Lower leg skin (tissue), 4 donors: ENCODE measurements at regions not wholly inside any gene's neighbourhood (a gene's known extent, or its start where the extent isn't known, plus 50 kb on each side); places are given as distances from the start of the nearest gene placed in this dataset.

ENCODE experiments used
- DNase-seq, 2 donors: peaks; one replicate each; pipeline ENCODE4 v3.0.0-alpha.2; 2019; ENCODE audit warnings: low spot score in 2 of 2
- H3K4me3 ChIP-seq: fragments of 200-600 bp; sonication (generic); 2 replicates; pipeline ENCODE4 v1.5.1; 2017; ENCODE audit warnings: mild to moderate bottlenecking, low read depth; ENCODE audit not compliant: poor library complexity, severe bottlenecking
- CTCF ChIP-seq, 3 donors: fragments of 450-650 bp; IDR thresholded peaks; one replicate each; pipeline ENCODE4 v1.5.1; 2016; ENCODE audit warnings: antibody characterized with exemption in 3 of 3, mild to moderate bottlenecking in 3 of 3, moderate library complexity in 2 of 3
- POLR2A ChIP-seq, 2 donors: fragments of 450-650 bp; IDR thresholded peaks; one replicate each; pipeline ENCODE4 v1.6.1; 2016 to 2017; ENCODE audit warnings: antibody characterized with exemption in 2 of 2, mild to moderate bottlenecking in 1 of 2, moderate library complexity in 1 of 2
- WGBS, 2 donors: methylation state at CpG; one replicate each; pipeline ENCODE4 v1.1.5; 2018; 5-methylcytosine and 5-hydroxymethylcytosine counted together
- intact Hi-C: fragments of 100-400 bp; cut with DNase I; formaldehyde crosslinking; loops from one replicate; pipeline ENCODE4 v1.15.0; 2023; ENCODE audit warnings: low total_unique reads

- WGBS, 2 donors: 62 to 64% methylated on average over 6 of the region's 6 CpGs
- H3K4me3 ChIP-seq: no peak overlapping the region
- intact Hi-C loops: no loop called here
- no peak for TF ChIP-seq POLR2A (IDR thresholded peaks at IDR 0.05)
- no peak for DNase-seq
These were observed 401.1 kb downstream of the CTTN start for GRCh38 chr11:70799386-70799785.

GRCh38 chr11:70802185-70802584, 403.9 kb downstream of the CTTN start:
- 93 to 97% methylated on average over 8 of the region's 8 CpGs for WGBS, 2 donors
- no peak for DNase-seq
- intact Hi-C loops: no loop called here
- H3K4me3 ChIP-seq: no peak overlapping the region
- TF ChIP-seq POLR2A (IDR thresholded peaks at IDR 0.05) (no peak), CTCF (IDR thresholded peaks at IDR 0.05) (no peak)

GRCh38 chr11:70804139-70804837, 406.0 kb downstream of the CTTN start:
- TF ChIP-seq CTCF (IDR thresholded peaks at IDR 0.05) (no peak), POLR2A (IDR thresholded peaks at IDR 0.05) (no peak)
- no peak for DNase-seq
- 41 to 60% methylated on average over 23 to 24 of the region's 24 CpGs for WGBS, 2 donors
- intact Hi-C loops: no loop called here
- H3K4me3 ChIP-seq: no peak overlapping the region

GRCh38 chr11:70805243-70805642, 406.9 kb downstream of the CTTN start:
- intact Hi-C loops: no loop called here
- no peak overlapping the region for H3K4me3 ChIP-seq
- no peak for TF ChIP-seq CTCF (IDR thresholded peaks at IDR 0.05)
- no peak for TF ChIP-seq POLR2A (IDR thresholded peaks at IDR 0.05)

GRCh38 chr11:70805971-70806370, 407.6 kb downstream of the CTTN start:
- 87 to 92% methylated on average over 11 of the region's 11 CpGs for WGBS, 2 donors

More at GRCh38 chr11:70805243-70805642, 406.9 kb downstream of the CTTN start:
- 94 to 96% methylated on average over 7 of the region's 7 CpGs for WGBS, 2 donors
- no peak for DNase-seq

More at GRCh38 chr11:70805971-70806370, 407.6 kb downstream of the CTTN start:
- DNase-seq: no peak
- H3K4me3 ChIP-seq: no peak overlapping the region
- no peak for TF ChIP-seq POLR2A (IDR thresholded peaks at IDR 0.05)
- TF ChIP-seq CTCF (IDR thresholded peaks at IDR 0.05): no peak
- intact Hi-C loops: no loop called here
